ENCODE measurements at regions not wholly inside any gene's neighbourhood (a gene's known extent, or its start where the extent isn't known, plus 50 kb on each side); places are given as distances from the start of the nearest gene placed in this dataset.

DNA sequence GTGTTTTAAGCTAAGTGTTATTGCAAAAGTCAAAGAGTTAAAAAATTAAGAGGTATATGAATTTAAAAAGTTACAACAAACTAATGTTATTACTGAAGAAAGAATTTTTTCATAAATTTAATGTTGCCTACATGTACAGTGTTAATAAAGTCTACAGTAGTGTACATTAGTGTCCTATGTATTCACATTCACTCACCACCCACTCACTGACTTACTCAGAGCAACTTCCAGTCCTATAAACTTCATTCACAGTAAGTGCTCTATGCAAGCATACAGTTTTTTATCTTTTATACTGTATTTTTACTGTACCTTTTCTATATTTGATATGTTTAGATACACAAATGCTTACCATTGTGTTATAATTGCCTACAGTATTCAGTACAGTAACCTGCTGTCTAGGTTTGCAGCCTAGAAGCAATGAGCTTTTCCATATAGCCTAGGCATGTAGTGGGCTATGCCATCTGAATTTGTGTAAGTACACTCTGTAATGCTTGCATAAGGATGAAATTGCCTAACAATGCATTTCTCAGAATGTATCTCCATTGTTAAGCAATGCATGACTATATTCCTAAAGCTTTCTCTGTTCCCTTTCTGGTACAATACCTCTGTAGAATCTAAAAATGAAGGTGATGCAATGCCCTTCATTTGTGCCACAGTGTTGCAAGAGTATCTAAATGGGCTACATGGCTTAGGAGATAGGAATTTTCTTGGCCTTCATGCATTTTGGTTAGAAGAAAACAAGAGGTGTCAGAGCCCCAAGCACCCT is 370.8 kb upstream of the NT5C1B start:
- TF ChIP-seq, protein P1, sequence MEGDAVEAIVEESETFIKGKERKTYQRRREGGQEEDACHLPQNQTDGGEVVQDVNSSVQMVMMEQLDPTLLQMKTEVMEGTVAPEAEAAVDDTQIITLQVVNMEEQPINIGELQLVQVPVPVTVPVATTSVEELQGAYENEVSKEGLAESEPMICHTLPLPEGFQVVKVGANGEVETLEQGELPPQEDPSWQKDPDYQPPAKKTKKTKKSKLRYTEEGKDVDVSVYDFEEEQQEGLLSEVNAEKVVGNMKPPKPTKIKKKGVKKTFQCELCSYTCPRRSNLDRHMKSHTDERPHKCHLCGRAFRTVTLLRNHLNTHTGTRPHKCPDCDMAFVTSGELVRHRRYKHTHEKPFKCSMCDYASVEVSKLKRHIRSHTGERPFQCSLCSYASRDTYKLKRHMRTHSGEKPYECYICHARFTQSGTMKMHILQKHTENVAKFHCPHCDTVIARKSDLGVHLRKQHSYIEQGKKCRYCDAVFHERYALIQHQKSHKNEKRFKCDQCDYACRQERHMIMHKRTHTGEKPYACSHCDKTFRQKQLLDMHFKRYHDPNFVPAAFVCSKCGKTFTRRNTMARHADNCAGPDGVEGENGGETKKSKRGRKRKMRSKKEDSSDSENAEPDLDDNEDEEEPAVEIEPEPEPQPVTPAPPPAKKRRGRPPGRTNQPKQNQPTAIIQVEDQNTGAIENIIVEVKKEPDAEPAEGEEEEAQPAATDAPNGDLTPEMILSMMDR (IDR thresholded peaks at IDR 0.05), result no peak
- no peak for TF ChIP-seq POLR2A (IDR thresholded peaks at IDR 0.05)
